ENCODE measurements at regions not wholly inside any gene's neighbourhood (a gene's known extent, or its start where the extent isn't known, plus 50 kb on each side); places are given as distances from the start of the nearest gene placed in this dataset.
"Not testable (repeated sequence)": the region's sequence is repeated elsewhere in the genome, so short reads cannot be mapped to it uniquely, and the experiment has no call there.

DNA sequence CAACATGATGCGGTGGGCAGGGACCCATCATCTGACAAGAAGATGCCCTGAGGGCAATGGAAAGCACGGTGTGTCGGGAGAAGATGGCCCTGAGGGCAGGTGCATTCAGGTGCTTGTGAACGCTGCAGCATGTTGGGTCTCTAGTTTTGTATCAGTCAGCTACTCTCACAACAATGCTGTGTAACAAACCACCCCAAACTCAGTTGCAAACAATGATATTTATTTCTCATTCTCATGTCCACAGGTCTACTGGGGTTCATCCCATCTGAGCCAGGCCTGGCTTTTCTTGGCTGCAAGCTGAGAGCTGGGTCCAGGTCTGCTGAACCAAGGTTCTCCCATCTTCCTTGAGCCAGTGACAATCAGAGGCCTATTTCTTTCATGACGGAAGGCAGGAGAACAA is 461.6 kb downstream of the PREX1 start:
- Histone ChIP-seq H3K27me3 (ENCODE audit: control insufficient read depth, insufficient read depth, low read length) (no peaks in the 10 kb centered on the region), H3K4me3 (ENCODE audit: low read depth, low read length) (no peak overlapping the region), H3K36me3 (ENCODE audit: control insufficient read depth, insufficient read depth, low read length) (no peaks in the 10 kb centered on the region)
- DNase-seq (ENCODE audit: low read depth): no peak
- TF ChIP-seq, protein P1, sequence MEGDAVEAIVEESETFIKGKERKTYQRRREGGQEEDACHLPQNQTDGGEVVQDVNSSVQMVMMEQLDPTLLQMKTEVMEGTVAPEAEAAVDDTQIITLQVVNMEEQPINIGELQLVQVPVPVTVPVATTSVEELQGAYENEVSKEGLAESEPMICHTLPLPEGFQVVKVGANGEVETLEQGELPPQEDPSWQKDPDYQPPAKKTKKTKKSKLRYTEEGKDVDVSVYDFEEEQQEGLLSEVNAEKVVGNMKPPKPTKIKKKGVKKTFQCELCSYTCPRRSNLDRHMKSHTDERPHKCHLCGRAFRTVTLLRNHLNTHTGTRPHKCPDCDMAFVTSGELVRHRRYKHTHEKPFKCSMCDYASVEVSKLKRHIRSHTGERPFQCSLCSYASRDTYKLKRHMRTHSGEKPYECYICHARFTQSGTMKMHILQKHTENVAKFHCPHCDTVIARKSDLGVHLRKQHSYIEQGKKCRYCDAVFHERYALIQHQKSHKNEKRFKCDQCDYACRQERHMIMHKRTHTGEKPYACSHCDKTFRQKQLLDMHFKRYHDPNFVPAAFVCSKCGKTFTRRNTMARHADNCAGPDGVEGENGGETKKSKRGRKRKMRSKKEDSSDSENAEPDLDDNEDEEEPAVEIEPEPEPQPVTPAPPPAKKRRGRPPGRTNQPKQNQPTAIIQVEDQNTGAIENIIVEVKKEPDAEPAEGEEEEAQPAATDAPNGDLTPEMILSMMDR (IDR thresholded peaks at IDR 0.05; ENCODE audit: insufficient read depth, low read length, poor library complexity, severe bottlenecking): no peak

DNA sequence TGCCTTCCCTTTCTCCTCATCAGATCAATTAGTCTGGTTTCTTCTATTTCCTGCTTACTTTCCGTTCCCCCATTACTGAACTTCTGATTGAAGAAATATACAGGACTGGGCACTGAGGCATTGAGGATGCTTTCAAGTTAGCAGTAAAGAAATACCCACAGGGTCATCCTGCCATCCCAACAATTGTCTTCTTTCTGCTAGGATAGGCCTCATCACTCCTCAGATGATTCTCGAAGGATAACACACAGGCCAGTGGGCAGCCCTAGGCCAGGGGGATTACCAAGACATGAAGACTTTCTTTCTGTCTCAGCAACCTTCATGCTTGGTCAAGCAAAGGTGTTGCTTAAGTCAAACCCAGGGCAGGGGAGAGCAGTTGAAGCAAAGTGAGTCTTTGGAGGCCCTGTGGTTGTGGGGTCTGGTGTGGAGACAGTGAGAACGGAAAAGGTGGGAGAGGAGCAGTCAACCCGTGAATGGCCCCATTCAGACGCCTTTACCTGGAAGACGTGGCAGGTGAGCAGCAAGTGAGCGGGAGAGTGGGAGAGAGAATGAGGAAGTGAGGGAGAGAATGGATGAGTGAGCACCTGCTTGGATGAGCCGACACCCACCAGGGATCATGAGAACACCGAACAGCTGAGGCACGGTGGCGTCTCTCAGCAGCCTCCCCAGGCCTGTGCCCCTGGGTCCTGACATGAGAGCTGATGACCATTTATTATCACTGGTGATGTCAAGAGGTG is 462.9 kb downstream of the PREX1 start:
- Histone ChIP-seq H3K27me3 (ENCODE audit: control insufficient read depth, insufficient read depth, low read length) (no peaks in the 10 kb centered on the region), H3K36me3 (ENCODE audit: control insufficient read depth, insufficient read depth, low read length) (no peaks in the 10 kb centered on the region), H3K4me3 (ENCODE audit: low read depth, low read length) (no peak overlapping the region)
- TF ChIP-seq, protein P1 (IDR thresholded peaks at IDR 0.05; ENCODE audit: insufficient read depth, low read length, poor library complexity, severe bottlenecking): no peak
- no peak for DNase-seq (ENCODE audit: low read depth)

DNA sequence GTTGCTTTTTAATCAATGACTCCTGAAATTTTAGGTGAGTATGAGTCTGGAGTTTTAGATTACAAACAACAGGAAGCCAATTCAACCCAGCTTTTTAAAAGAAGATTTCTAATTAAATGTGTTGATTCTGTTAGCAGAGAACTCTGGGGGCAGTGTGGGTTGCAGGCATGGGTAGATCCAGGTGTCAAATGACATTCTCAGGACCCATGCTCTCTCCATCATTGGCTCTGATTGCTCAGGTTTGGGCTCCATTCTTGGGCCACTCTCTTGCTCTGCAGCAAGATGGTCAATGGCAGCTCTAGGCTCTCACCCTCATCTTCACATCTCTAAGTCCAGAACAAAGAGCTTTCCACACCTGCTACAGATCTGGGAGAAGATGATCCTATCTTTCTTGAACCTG is 463.7 kb downstream of the PREX1 start:
- no peak for DNase-seq (ENCODE audit: low read depth)
- TF ChIP-seq, protein P1 (IDR thresholded peaks at IDR 0.05; ENCODE audit: insufficient read depth, low read length, poor library complexity, severe bottlenecking): no peak
- no peaks in the 10 kb centered on the region for H3K27me3 ChIP-seq (ENCODE audit: control insufficient read depth, insufficient read depth, low read length)
- H3K36me3 ChIP-seq (ENCODE audit: control insufficient read depth, insufficient read depth, low read length): no peaks in the 10 kb centered on the region
- H3K4me3 ChIP-seq (ENCODE audit: low read depth, low read length): no peak overlapping the region

DNA sequence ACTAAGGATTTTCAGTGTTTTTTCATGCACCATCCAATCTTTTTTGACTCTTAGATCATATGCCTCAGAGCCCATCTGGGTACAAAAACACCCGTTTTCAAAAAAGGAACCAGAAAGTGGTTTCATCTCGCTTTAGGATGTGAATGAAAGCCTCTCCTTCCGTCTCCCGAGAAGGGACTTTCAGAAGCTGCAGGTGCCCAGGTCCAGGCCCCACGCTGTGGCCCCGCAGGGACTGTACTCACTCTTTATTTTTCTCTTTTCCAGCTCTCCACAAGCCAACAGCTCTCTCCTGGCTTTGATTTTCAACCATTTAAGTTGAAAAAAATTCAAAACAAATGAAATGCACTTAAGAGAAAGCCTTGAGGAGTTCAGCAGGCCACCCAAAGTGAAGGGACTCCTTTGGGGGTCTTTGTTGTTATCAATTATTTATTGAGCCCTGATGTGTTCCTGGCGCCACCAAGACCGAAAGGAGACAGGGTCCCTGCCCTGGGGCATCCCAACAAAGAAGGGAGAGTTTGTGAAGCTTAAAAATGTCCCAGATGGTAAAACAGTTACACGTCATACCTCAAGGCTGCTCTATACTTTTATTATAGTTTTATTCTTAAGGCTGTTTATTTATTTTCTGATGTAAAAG is 467.3 kb downstream of the PREX1 start:
- H3K36me3 ChIP-seq (ENCODE audit: control insufficient read depth, insufficient read depth, low read length): no peaks in the 10 kb centered on the region
- no peaks in the 10 kb centered on the region for H3K27me3 ChIP-seq (ENCODE audit: control insufficient read depth, insufficient read depth, low read length)
- DNase-seq (ENCODE audit: low read depth): no peak
- no peak overlapping the region for H3K4me3 ChIP-seq (ENCODE audit: low read depth, low read length)
- TF ChIP-seq, protein P1 (IDR thresholded peaks at IDR 0.05; ENCODE audit: insufficient read depth, low read length, poor library complexity, severe bottlenecking): no peak

DNA sequence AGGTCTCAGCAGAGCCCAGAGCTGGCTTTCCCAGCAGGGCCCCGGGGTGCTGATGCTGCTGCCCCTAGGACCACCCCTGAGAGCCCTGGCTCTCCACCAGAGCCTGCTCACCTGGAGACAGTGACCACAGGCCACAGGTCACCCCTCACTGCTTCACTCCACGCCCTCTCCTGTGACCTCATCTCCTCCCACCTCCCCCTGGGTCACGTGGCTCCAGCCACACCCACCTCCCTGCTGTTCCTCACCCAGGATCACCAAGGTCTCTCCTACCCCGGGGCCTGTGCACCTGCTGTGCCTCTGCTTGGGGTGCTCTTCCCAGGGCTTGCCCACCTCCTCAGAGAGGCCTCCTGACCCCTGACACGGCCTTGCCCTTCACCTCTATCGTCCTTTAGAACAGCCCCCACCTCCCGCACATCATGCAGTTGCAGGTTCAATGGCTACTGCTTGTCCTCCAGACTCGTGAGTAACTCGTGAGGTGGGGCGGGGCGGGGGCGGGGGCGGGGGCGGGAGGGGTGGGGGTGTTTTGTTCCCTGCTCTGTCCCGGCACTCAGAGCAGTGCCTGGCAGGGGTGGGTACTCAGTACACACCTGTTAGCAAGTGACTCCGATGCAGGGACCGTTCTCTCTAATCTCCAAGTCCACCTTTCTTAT is 468.0 kb downstream of the PREX1 start:
- Histone ChIP-seq H3K4me3 (ENCODE audit: low read depth, low read length) (no peak overlapping the region), H3K27me3 (ENCODE audit: control insufficient read depth, insufficient read depth, low read length) (no peaks in the 10 kb centered on the region), H3K36me3 (ENCODE audit: control insufficient read depth, insufficient read depth, low read length) (no peaks in the 10 kb centered on the region)
- TF ChIP-seq, protein P1 (IDR thresholded peaks at IDR 0.05; ENCODE audit: insufficient read depth, low read length, poor library complexity, severe bottlenecking): no peak
- no peak for DNase-seq (ENCODE audit: low read depth)

DNA sequence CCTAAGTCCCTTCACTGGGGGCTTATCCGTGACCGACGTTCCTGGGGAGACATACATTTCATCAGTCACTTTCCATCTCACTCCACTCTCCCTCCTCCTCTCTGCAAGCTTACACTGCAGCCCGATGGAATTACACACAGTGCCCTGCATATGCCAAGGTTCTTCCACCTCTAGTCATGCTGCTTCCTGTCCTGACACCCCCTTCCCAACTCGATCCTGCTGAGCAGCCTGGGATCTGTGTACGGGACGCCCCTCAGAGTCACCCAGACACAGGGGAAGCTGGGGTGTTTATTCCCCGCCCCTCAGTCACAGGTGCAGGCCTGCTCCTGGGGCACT is 468.8 kb downstream of the PREX1 start:
- H3K36me3 ChIP-seq (ENCODE audit: control insufficient read depth, insufficient read depth, low read length); DNase-seq (ENCODE audit: low read depth); H3K4me3 ChIP-seq (ENCODE audit: low read depth, low read length); H3K27me3 ChIP-seq (ENCODE audit: control insufficient read depth, insufficient read depth, low read length): not testable (repeated sequence)
